Upper lobe of left lung (tissue), 4 donors: ENCODE measurements at regions not wholly inside any gene's neighbourhood (a gene's known extent, or its start where the extent isn't known, plus 50 kb on each side); places are given as distances from the start of the nearest gene placed in this dataset.

ENCODE experiments used
- EP300 ChIP-seq, 4 donors: sonication (generic); formaldehyde crosslinking; IDR thresholded peaks; one replicate each; pipeline ENCODE4 v1.5.1; 2017; ENCODE audit warnings: antibody characterized with exemption in 4 of 4, control low read depth in 2 of 4
- POLR2A ChIP-seq, 4 donors: fragments of 450-650 bp; IDR thresholded peaks; one replicate each; pipeline ENCODE4 v1.5.1; 2016 to 2017; ENCODE audit warnings: antibody characterized with exemption in 4 of 4, mild to moderate bottlenecking in 2 of 4
- POLR2AphosphoS5 ChIP-seq, 2 donors: sonication (generic); formaldehyde crosslinking; IDR thresholded peaks; one replicate each; pipeline ENCODE4 v1.5.1; 2017; ENCODE audit warnings: antibody characterized with exemption in 2 of 2
- TF ChIP-seq, protein P1 (sequence below), 6 experiments: fragments of 450-650 bp in 4 of 6; fragments of 200-600 bp in 2 of 6; sonication (generic) in 2 of 6; IDR thresholded peaks; one replicate each; pipeline ENCODE4 v1.5.1; 2016 to 2019; ENCODE audit warnings: antibody characterized with exemption in 6 of 6

DNA sequence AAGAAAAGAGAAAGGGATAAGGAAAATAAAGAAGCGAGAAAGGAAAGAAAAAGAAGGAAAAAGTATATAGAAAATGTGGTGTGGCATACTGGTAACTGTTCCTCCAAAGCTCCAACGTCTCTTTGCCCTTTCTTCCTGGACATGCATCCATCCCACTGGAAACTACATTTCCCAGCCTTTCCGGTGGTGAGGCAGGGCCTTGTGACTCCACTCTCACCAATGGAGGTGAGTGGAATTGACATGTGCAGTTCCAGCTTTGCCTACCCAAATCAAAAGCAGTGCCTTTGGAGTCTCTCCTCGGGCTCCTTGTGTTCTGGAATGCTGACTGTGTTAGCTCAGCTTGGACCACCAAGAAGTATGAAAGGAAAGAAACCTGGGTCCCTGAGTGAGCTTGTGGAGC is 161.2 kb downstream of the KCNA5 start:
- TF ChIP-seq, protein P1, sequence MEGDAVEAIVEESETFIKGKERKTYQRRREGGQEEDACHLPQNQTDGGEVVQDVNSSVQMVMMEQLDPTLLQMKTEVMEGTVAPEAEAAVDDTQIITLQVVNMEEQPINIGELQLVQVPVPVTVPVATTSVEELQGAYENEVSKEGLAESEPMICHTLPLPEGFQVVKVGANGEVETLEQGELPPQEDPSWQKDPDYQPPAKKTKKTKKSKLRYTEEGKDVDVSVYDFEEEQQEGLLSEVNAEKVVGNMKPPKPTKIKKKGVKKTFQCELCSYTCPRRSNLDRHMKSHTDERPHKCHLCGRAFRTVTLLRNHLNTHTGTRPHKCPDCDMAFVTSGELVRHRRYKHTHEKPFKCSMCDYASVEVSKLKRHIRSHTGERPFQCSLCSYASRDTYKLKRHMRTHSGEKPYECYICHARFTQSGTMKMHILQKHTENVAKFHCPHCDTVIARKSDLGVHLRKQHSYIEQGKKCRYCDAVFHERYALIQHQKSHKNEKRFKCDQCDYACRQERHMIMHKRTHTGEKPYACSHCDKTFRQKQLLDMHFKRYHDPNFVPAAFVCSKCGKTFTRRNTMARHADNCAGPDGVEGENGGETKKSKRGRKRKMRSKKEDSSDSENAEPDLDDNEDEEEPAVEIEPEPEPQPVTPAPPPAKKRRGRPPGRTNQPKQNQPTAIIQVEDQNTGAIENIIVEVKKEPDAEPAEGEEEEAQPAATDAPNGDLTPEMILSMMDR (IDR thresholded peaks at IDR 0.05), result no peak
- TF ChIP-seq POLR2A (IDR thresholded peaks at IDR 0.05) (no peak), POLR2AphosphoS5 (IDR thresholded peaks at IDR 0.05) (no peak), EP300 (IDR thresholded peaks at IDR 0.05) (no peak)
